Osteoblast (primary cell): ENCODE measurements at regions not wholly inside any gene's neighbourhood (a gene's known extent, or its start where the extent isn't known, plus 50 kb on each side); places are given as distances from the start of the nearest gene placed in this dataset.

Experiments used
- DNase-seq: peaks from one replicate; pipeline ENCODE4 v3.0.0; 2011; ENCODE audit warnings: low spot score, mixed read lengths; ENCODE audit not compliant: insufficient read length; ENCODE audit errors: missing footprints
- H2AFZ ChIP-seq: 2 replicates; pipeline ENCODE4 v1.6.0; 2011; ENCODE audit warnings: mild to moderate bottlenecking, low read length
- H3K27ac ChIP-seq: 2 replicates; pipeline ENCODE4 v1.5.1; 2011; ENCODE audit warnings: mild to moderate bottlenecking, low read depth, low read length, moderate library complexity
- H3K27me3 ChIP-seq: 2 replicates; pipeline ENCODE4 v1.6.0; 2012; ENCODE audit warnings: mild to moderate bottlenecking, control low read depth, inconsistent platforms, low read length, moderate library complexity; ENCODE audit not compliant: insufficient read depth
- H3K36me3 ChIP-seq: 2 replicates; pipeline ENCODE4 v1.5.1; 2011; ENCODE audit warnings: mild to moderate bottlenecking, low read length, control low read depth, moderate library complexity; ENCODE audit not compliant: insufficient read depth
- H3K4me1 ChIP-seq: 2 replicates; pipeline ENCODE4 v1.5.1; 2011; ENCODE audit warnings: mild to moderate bottlenecking, low read length, control low read depth, moderate library complexity; ENCODE audit not compliant: insufficient read depth
- H3K4me2 ChIP-seq: 2 replicates; pipeline ENCODE4 v1.6.0; 2011; ENCODE audit warnings: mild to moderate bottlenecking, low read length; ENCODE audit not compliant: insufficient read depth
- H3K4me3 ChIP-seq: fragments of 200-600 bp; sonication (generic); 3 replicates; pipeline ENCODE4 v1.5.1; 2012; ENCODE audit warnings: mild to moderate bottlenecking, low read length, inconsistent platforms; ENCODE audit not compliant: insufficient read depth
- H3K79me2 ChIP-seq: 2 replicates; pipeline ENCODE4 v1.6.0; 2012; ENCODE audit warnings: mild to moderate bottlenecking, low read length, control low read depth, inconsistent platforms; ENCODE audit not compliant: insufficient read depth
- H3K9me3 ChIP-seq: 2 replicates; pipeline ENCODE4 v1.5.1; 2011; ENCODE audit warnings: low read depth, low read length, control low read depth
- H4K20me1 ChIP-seq: 2 replicates; pipeline ENCODE4 v1.6.0; 2012; ENCODE audit warnings: mild to moderate bottlenecking, low read length, control low read depth; ENCODE audit not compliant: insufficient read depth
- TF ChIP-seq, protein P1 (sequence below): IDR thresholded peaks from 2 replicates; pipeline ENCODE4 v1.5.1; 2011; ENCODE audit warnings: mild to moderate bottlenecking, low read depth, low read length, moderate library complexity; ENCODE audit errors: extremely low read depth

DNA sequence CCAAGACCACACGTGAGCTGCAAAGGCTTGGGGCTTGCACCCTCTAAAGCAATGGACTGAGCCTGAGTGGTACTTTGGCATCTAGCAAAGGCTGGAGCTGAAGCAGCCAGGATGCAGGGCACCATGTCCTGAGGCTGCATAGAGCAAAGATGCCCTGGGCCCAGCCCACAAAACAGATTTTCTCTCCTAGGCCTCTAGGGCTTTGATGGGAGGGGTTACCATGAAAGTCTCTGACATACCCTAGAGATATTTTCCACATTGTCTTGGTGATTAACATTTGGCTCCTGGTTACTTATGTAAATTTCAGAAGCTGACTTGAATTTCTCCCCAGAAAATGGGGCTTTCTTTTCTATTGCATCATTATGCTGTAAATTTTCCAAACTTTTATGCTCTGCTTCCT, 438.3 kb downstream of the SLC16A7 start:
- Histone ChIP-seq H3K4me3 (no peak overlapping the region), H3K79me2 (no peaks in the 10 kb centered on the region), H3K9me3 (no peaks in the 10 kb centered on the region), H3K27me3 (no peaks in the 10 kb centered on the region), H3K27ac (no peak overlapping the region), H4K20me1 (no peaks in the 10 kb centered on the region), H3K36me3 (no peaks in the 10 kb centered on the region), H3K4me2 (no peak overlapping the region), H2AFZ (no peak overlapping the region), H3K4me1 (no peaks in the 10 kb centered on the region)
- no peak for DNase-seq
- TF ChIP-seq, protein P1, sequence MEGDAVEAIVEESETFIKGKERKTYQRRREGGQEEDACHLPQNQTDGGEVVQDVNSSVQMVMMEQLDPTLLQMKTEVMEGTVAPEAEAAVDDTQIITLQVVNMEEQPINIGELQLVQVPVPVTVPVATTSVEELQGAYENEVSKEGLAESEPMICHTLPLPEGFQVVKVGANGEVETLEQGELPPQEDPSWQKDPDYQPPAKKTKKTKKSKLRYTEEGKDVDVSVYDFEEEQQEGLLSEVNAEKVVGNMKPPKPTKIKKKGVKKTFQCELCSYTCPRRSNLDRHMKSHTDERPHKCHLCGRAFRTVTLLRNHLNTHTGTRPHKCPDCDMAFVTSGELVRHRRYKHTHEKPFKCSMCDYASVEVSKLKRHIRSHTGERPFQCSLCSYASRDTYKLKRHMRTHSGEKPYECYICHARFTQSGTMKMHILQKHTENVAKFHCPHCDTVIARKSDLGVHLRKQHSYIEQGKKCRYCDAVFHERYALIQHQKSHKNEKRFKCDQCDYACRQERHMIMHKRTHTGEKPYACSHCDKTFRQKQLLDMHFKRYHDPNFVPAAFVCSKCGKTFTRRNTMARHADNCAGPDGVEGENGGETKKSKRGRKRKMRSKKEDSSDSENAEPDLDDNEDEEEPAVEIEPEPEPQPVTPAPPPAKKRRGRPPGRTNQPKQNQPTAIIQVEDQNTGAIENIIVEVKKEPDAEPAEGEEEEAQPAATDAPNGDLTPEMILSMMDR: no peak

DNA sequence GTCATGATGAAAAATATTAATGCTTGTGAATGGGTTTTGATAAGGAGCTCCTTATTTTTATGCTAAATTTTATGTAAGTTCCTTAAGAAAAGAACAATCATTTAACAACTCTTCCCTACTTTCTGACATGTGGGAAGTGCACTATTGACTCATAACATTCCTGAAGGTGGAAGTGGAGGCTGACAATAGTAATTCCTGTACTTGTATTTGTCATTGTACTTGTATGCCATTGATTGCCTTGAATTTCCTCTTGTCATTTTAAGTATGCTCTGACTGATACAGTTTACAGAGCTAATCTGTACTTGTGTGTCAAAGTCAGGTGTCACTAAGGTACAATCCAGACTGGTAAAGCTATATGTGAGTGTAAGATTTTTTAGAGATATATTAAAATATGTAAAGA, 440.0 kb downstream of the SLC16A7 start:
- TF ChIP-seq, protein P1: no peak
- H3K27me3 ChIP-seq: no peaks in the 10 kb centered on the region
- H3K9me3 ChIP-seq: no peaks in the 10 kb centered on the region
- no peak overlapping the region for H3K4me3 ChIP-seq
- H3K79me2 ChIP-seq: no peaks in the 10 kb centered on the region
- H3K4me2 ChIP-seq: no peak overlapping the region
- DNase-seq: no peak
- H3K36me3 ChIP-seq: no peaks in the 10 kb centered on the region
- H3K27ac ChIP-seq: no peak overlapping the region
- no peaks in the 10 kb centered on the region for H3K4me1 ChIP-seq
- H4K20me1 ChIP-seq: no peaks in the 10 kb centered on the region
- no peak overlapping the region for H2AFZ ChIP-seq

DNA sequence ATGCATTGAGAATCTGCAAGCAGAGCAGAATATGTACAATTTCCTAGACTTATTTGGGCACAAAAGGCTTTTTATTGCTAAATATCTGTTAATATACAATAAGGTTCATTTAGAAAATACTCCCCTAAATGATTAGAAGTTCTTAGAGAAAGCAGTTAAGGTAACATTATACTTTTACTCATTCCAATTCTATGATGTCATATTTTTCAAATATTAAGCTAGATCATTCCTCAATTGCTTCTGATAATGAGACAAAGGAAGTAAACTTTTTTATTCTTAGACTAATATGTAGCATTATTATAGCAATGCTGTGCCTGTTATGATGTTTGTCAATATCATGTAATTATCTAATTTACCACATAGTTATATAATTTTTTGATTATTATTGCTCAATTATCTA, 447.0 kb downstream of the SLC16A7 start:
- Histone ChIP-seq H2AFZ (no peak overlapping the region), H3K27me3 (no peaks in the 10 kb centered on the region), H3K36me3 (no peaks in the 10 kb centered on the region), H4K20me1 (no peaks in the 10 kb centered on the region), H3K4me2 (no peak overlapping the region), H3K9me3 (no peaks in the 10 kb centered on the region), H3K27ac (no peak overlapping the region), H3K79me2 (no peaks in the 10 kb centered on the region), H3K4me3 (no peak overlapping the region), H3K4me1 (no peaks in the 10 kb centered on the region)
- DNase-seq: no peak
- TF ChIP-seq, protein P1: no peak

DNA sequence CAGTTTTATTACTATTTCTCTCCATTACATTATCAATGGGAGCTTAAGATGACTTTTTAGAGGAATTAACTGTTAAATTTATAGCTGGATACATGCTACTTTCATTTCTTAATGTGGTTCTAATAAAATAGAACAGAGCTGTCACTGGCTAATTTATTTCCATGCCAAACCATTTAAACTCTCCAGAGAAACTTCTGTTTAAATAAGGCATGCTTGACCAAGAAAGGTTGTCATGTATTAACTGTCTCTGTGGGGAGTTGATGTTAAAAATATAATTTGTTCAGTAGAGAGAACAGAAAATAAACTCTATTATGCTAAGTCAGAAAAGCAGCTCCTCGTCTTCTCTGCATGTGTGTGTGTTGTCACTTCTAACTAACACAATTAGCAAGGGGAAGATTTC, 447.4 kb downstream of the SLC16A7 start:
- Histone ChIP-seq H3K36me3 (no peaks in the 10 kb centered on the region), H2AFZ (no peak overlapping the region), H3K27me3 (no peaks in the 10 kb centered on the region), H3K9me3 (no peaks in the 10 kb centered on the region), H3K4me3 (no peak overlapping the region), H3K79me2 (no peaks in the 10 kb centered on the region), H3K4me1 (no peaks in the 10 kb centered on the region), H3K4me2 (no peak overlapping the region), H4K20me1 (no peaks in the 10 kb centered on the region), H3K27ac (no peak overlapping the region)
- TF ChIP-seq, protein P1: no peak
- DNase-seq: no peak
